Fibroblast of skin of left biceps (primary cell): ENCODE measurements at regions not wholly inside any gene's neighbourhood (a gene's known extent, or its start where the extent isn't known, plus 50 kb on each side); places are given as distances from the start of the nearest gene placed in this dataset.

ENCODE experiments used
- DNase-seq, 2 experiments: peaks; one replicate each; pipeline ENCODE4 v3.0.0-alpha.2; 2013; ENCODE audit warnings: low read depth in 2 of 2

- DNase-seq: no peak
Measured at GRCh38 chr2:173669271-173669853, 295.8 kb downstream of the SP3 start.

- no peak for DNase-seq
Measured at GRCh38 chr2:173669888-173670287, 295.3 kb downstream of the SP3 start.

- no peak for DNase-seq
Measured at GRCh38 chr2:173672573-173673340, 292.4 kb downstream of the SP3 start.

GRCh38 chr2:173673640-173674039 lies 291.5 kb downstream of the SP3 start:
- DNase-seq: no peak

GRCh38 chr2:173676647-173677046 lies 288.5 kb downstream of the SP3 start:
- no peak for DNase-seq

GRCh38 chr2:173678186-173678585 lies 287.0 kb downstream of the SP3 start:
- DNase-seq: no peak

GRCh38 chr2:173680574-173680973 lies 284.6 kb downstream of the SP3 start:
- no peak for DNase-seq

GRCh38 chr2:173681881-173682650 lies 283.1 kb downstream of the SP3 start:
- DNase-seq: no peak

GRCh38 chr2:173684896-173685459 lies 280.2 kb downstream of the SP3 start:
- no peak for DNase-seq

GRCh38 chr2:173690349-173690748 lies 274.8 kb downstream of the SP3 start:
- DNase-seq: no peak

- no peak for DNase-seq
Measured at GRCh38 chr2:173692068-173692467, 273.1 kb downstream of the SP3 start.

GRCh38 chr2:173693044-173693589 lies 272.1 kb downstream of the SP3 start:
- no peak for DNase-seq

- DNase-seq: no peak
Measured at GRCh38 chr2:173696274-173696673, 268.9 kb downstream of the SP3 start.

GRCh38 chr2:173697929-173698328 lies 267.2 kb downstream of the SP3 start:
- no peak for DNase-seq

- no peak for DNase-seq
Measured at GRCh38 chr2:173705656-173706055, 259.5 kb downstream of the SP3 start.

- no peak for DNase-seq
Measured at GRCh38 chr2:173706936-173707335, 258.2 kb downstream of the SP3 start.

GRCh38 chr2:173708806-173709205 lies 256.4 kb downstream of the SP3 start:
- no peak for DNase-seq

GRCh38 chr2:173711816-173712215 lies 253.4 kb downstream of the SP3 start:
- no peak for DNase-seq

- no peak for DNase-seq
Measured at GRCh38 chr2:173713904-173714555, 251.1 kb downstream of the SP3 start.

GRCh38 chr2:173715441-173715840 lies 249.7 kb downstream of the SP3 start:
- DNase-seq: peak; percentile 11 to 17

GRCh38 chr2:173716458-173717052 lies 248.6 kb downstream of the SP3 start:
- DNase-seq: no peak
